ENCODE measurements at regions not wholly inside any gene's neighbourhood (a gene's known extent, or its start where the extent isn't known, plus 50 kb on each side); places are given as distances from the start of the nearest gene placed in this dataset.

DNA sequence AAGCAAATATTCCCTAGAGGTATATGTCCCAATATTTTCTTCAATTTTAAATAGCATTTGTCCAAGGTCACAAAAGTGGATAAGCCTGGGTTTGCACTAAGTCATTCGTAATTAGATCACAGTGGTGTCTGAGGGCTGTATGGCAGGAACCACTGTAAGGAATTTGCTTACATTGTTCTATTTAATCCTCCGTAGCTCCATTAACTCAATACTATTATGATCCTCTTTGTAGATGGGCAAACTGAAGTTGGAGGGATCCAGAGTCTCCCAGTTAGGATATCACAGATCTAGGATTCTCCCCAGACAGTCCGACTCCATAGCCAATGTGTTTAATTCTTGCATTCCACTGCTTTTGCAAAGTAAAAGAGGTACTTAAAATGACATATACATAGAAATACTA lies 242.7 kb upstream of the DCAF8L1 start:
- TF ChIP-seq, protein P1, sequence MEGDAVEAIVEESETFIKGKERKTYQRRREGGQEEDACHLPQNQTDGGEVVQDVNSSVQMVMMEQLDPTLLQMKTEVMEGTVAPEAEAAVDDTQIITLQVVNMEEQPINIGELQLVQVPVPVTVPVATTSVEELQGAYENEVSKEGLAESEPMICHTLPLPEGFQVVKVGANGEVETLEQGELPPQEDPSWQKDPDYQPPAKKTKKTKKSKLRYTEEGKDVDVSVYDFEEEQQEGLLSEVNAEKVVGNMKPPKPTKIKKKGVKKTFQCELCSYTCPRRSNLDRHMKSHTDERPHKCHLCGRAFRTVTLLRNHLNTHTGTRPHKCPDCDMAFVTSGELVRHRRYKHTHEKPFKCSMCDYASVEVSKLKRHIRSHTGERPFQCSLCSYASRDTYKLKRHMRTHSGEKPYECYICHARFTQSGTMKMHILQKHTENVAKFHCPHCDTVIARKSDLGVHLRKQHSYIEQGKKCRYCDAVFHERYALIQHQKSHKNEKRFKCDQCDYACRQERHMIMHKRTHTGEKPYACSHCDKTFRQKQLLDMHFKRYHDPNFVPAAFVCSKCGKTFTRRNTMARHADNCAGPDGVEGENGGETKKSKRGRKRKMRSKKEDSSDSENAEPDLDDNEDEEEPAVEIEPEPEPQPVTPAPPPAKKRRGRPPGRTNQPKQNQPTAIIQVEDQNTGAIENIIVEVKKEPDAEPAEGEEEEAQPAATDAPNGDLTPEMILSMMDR (IDR thresholded peaks at IDR 0.05; ENCODE audit: low read depth, low read length, missing control alignments) = no peak

DNA sequence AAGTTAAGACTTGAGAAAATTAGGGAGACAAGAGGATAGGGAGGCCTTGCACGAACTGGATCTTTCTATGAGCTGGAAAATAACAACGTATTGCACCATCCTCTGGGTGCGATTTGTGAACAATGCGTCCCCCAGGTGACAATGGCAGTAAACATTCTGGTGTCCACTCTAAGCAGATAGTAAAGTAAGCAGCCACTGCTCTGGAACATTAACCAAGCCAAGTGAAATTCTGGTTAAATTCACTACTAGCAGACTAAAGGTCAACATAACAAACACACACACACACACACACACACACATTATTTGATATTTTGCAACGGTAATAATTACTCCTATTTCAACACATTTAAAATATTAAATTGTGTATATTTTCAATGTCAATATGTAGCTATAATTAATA lies 242.2 kb upstream of the DCAF8L1 start:
- DNase-seq (ENCODE audit: extremely low read depth, low read depth) = no peak
- no peak overlapping the region for H3K4me3 ChIP-seq (replicated peaks; ENCODE audit: low read depth, low read length)

More for the DNA sequence above, 242.7 kb upstream of the DCAF8L1 start:
- no peak overlapping the region for H3K4me3 ChIP-seq (replicated peaks; ENCODE audit: low read depth, low read length)
- DNase-seq (ENCODE audit: extremely low read depth, low read depth) = no peak

DNA sequence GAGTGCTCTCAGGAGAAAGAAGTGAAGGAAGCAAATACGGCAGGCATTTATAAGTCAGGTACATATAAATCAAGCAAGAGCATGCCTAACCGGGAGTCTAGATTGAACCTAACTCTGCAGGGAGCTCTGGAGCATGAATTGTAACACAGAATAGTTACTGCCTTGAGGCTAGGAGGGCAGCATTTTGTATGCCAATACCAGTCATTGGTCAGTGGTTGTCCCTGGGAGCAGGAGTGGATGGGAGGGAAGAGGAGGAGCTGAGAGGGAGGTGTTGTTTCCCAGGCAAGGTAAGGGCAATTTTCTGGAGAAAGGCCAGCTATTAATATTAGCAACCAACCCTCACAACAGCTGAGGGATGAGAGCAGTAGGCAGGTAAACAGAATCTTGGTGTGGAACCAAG lies 224.7 kb upstream of the DCAF8L1 start:
- DNase-seq (ENCODE audit: extremely low read depth, low read depth) = no peak
- no peak overlapping the region for H3K4me3 ChIP-seq (replicated peaks; ENCODE audit: low read depth, low read length)
- TF ChIP-seq, protein P1 (IDR thresholded peaks at IDR 0.05; ENCODE audit: low read depth, low read length, missing control alignments) = no peak

More for the DNA sequence above, 242.2 kb upstream of the DCAF8L1 start:
- TF ChIP-seq, protein P1 (IDR thresholded peaks at IDR 0.05; ENCODE audit: low read depth, low read length, missing control alignments) = no peak

DNA sequence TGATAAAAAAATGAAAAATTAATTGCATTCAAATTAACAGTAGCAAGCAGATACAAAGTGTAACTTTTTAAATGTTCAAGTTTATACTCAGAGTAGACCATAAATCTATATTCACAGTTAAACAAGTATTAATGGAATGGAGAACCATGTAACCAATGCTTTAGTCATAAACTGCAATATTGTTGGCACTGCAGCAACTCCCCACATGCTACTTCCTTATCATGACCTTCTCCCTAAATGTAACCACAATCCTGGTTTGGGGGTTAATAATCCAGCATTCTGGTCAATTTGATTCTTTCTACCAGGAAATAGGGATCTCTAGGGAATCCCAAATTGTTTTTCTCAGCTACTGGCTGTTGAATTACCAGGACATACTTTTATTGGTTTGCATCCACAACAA lies 223.9 kb upstream of the DCAF8L1 start:
- DNase-seq (ENCODE audit: extremely low read depth, low read depth) = no peak
- no peak overlapping the region for H3K4me3 ChIP-seq (replicated peaks; ENCODE audit: low read depth, low read length)
- TF ChIP-seq, protein P1 (IDR thresholded peaks at IDR 0.05; ENCODE audit: low read depth, low read length, missing control alignments) = no peak

DNA sequence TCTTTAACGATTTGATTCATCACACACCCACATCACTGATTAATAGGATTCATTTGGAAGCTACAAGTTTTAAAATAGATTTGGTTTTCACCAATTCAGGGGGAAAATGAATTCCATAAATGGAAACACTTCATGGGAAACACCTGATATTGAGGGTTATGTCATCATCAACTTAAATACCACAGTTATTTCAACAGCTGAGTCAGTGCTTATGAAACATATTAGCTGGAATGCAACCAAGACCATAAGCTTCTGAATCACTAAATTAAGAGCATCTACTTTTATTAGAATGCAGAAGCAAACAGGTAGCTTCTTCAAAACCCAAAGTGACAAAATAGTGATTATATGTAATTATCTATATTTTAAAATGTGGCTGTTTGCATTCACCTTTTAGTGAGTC lies 207.8 kb upstream of the DCAF8L1 start:
- H3K4me3 ChIP-seq (replicated peaks; ENCODE audit: low read depth, low read length) = no peak overlapping the region
- TF ChIP-seq, protein P1 (IDR thresholded peaks at IDR 0.05; ENCODE audit: low read depth, low read length, missing control alignments) = no peak
- no peak for DNase-seq (ENCODE audit: extremely low read depth, low read depth)

DNA sequence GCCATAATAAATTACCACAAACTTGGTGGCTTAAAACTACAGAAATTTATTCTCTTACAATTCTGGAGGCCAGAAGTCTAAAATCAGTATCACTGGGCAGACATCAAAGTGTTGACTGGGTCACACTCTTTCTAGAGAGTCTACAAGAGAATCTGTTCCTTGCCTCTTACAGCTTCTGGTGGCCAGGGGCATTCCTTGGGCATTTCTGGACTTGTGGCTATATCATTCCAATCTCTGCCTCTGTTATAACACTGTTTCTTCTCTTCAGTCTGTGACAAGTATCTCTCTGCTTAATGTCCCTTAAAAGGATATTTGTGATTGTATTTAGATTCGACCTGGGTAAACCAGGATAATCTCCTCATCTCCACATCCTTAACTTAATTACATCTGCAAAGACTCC lies 207.3 kb upstream of the DCAF8L1 start:
- no peak overlapping the region for H3K4me3 ChIP-seq (replicated peaks; ENCODE audit: low read depth, low read length)
- TF ChIP-seq, protein P1 (IDR thresholded peaks at IDR 0.05; ENCODE audit: low read depth, low read length, missing control alignments) = no peak
- DNase-seq (ENCODE audit: extremely low read depth, low read depth) = no peak

DNA sequence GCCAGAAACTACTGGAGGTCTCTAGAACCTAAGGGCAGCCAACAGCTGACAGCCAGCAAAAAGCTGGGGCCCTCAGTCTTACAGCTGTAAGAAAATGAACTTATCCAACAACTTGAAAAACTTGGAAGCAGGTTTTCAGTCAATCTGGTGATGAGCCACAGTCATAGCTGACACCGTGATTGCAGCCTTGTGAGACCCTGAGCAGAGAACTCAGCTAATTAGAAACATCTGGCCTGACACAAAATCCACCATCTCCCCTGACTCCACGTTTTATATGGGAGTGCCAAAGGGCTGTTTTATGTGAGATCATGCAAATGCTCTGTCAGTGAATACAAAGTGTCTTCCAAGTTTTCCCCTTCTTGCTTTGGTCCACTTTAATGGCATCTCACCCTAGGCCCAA lies 198.8 kb upstream of the DCAF8L1 start:
- no peak for DNase-seq (ENCODE audit: extremely low read depth, low read depth)
- TF ChIP-seq, protein P1 (IDR thresholded peaks at IDR 0.05; ENCODE audit: low read depth, low read length, missing control alignments) = no peak
- H3K4me3 ChIP-seq (replicated peaks; ENCODE audit: low read depth, low read length) = no peak overlapping the region
